ENCODE measurements at regions not wholly inside any gene's neighbourhood (a gene's known extent, or its start where the extent isn't known, plus 50 kb on each side); places are given as distances from the start of the nearest gene placed in this dataset.
"Not testable (repeated sequence)": the region's sequence is repeated elsewhere in the genome, so short reads cannot be mapped to it uniquely, and the experiment has no call there.

GRCh38 chr12:125966641-125967040 lies 901.4 kb downstream of the AACS start:
- DNase-seq (ENCODE audit: low read depth in 1 of 2, low spot score in 1 of 2), result no peak

GRCh38 chr12:125968413-125968812 lies 903.2 kb downstream of the AACS start:
- DNase-seq (ENCODE audit: low read depth in 1 of 2, low spot score in 1 of 2), result no peak

- no peak for DNase-seq (ENCODE audit: low read depth in 1 of 2, low spot score in 1 of 2)
Measured at GRCh38 chr12:125971981-125972380, 906.7 kb downstream of the AACS start.

- DNase-seq (ENCODE audit: low read depth in 1 of 2, low spot score in 1 of 2), result no peak
Measured at GRCh38 chr12:125978286-125978685, 913.1 kb downstream of the AACS start.

- no peak for DNase-seq (ENCODE audit: low read depth in 1 of 2, low spot score in 1 of 2)
Measured at GRCh38 chr12:125981610-125982253, 916.5 kb downstream of the AACS start.

- no peak for DNase-seq (ENCODE audit: low read depth in 1 of 2, low spot score in 1 of 2)
Measured at GRCh38 chr12:125983094-125983783, 918.0 kb downstream of the AACS start.

- DNase-seq (ENCODE audit: low read depth in 1 of 2, low spot score in 1 of 2), result no peak
Measured at GRCh38 chr12:125983784-125984500, 918.7 kb downstream of the AACS start.

GRCh38 chr12:125988545-125988944 lies 923.3 kb downstream of the AACS start:
- DNase-seq (ENCODE audit: low read depth in 1 of 2, low spot score in 1 of 2), result no peak

- no peak for DNase-seq (ENCODE audit: low read depth in 1 of 2, low spot score in 1 of 2)
Measured at GRCh38 chr12:125989696-125990095, 924.5 kb downstream of the AACS start.

- no peak for DNase-seq (ENCODE audit: low read depth in 1 of 2, low spot score in 1 of 2)
Measured at GRCh38 chr12:125996443-125996842, 931.2 kb downstream of the AACS start.

GRCh38 chr12:125999628-126000027 lies 934.4 kb downstream of the AACS start:
- no peak for DNase-seq (ENCODE audit: low read depth in 1 of 2, low spot score in 1 of 2)

GRCh38 chr12:126019385-126019784 lies 954.1 kb downstream of the AACS start:
- DNase-seq (ENCODE audit: low read depth in 1 of 2, low spot score in 1 of 2), result no peak

GRCh38 chr12:126021675-126022074 lies 956.4 kb downstream of the AACS start:
- DNase-seq (ENCODE audit: low read depth in 1 of 2, low spot score in 1 of 2), result no peak

- DNase-seq (ENCODE audit: low read depth in 1 of 2, low spot score in 1 of 2), result no peak
Measured at GRCh38 chr12:126027825-126028224, 962.6 kb downstream of the AACS start.

- DNase-seq (ENCODE audit: low read depth in 1 of 2, low spot score in 1 of 2), result no peak
Measured at GRCh38 chr12:126030573-126030972, 965.3 kb downstream of the AACS start.

- no peak for DNase-seq (ENCODE audit: low read depth in 1 of 2, low spot score in 1 of 2)
Measured at GRCh38 chr12:126033751-126034150, 968.5 kb downstream of the AACS start.

- no peak for DNase-seq (ENCODE audit: low read depth in 1 of 2, low spot score in 1 of 2)
Measured at GRCh38 chr12:126036348-126036747, 971.1 kb downstream of the AACS start.

GRCh38 chr12:126038434-126038833 lies 973.2 kb downstream of the AACS start:
- no peak for DNase-seq (ENCODE audit: low read depth in 1 of 2, low spot score in 1 of 2)

- no peak for DNase-seq (ENCODE audit: low read depth in 1 of 2, low spot score in 1 of 2)
Measured at GRCh38 chr12:126040307-126040706, 975.1 kb downstream of the AACS start.

- no peak for DNase-seq (ENCODE audit: low read depth in 1 of 2, low spot score in 1 of 2)
Measured at GRCh38 chr12:126042286-126042685, 977.1 kb downstream of the AACS start.

- DNase-seq (ENCODE audit: low read depth in 1 of 2, low spot score in 1 of 2), result not testable (repeated sequence)
Measured at GRCh38 chr12:126049501-126049900, 984.3 kb downstream of the AACS start.

- DNase-seq (ENCODE audit: low read depth in 1 of 2, low spot score in 1 of 2), result no peak
Measured at GRCh38 chr12:126051611-126052107, 986.4 kb downstream of the AACS start.
